HG03103 (cell line): ENCODE measurements at regions not wholly inside any gene's neighbourhood (a gene's known extent, or its start where the extent isn't known, plus 50 kb on each side); places are given as distances from the start of the nearest gene placed in this dataset.
"Not testable (repeated sequence)": the region's sequence is repeated elsewhere in the genome, so short reads cannot be mapped to it uniquely, and the experiment has no call there.

ENCODE experiments used
- ATAC-seq: cut with Tn5 transposase; IDR thresholded peaks from one replicate; pipeline ENCODE4 v1.9.1; 2021; ENCODE audit warnings: low read depth; ENCODE audit not compliant: unreplicated experiment

GRCh38 chr6:170151321-170151771, 139.5 kb downstream of the DLL1 start:
- no peak for ATAC-seq

- no peak for ATAC-seq
These were observed 140.3 kb downstream of the DLL1 start for GRCh38 chr6:170150590-170150945.

- ATAC-seq: no peak
These were observed 140.9 kb downstream of the DLL1 start for GRCh38 chr6:170149681-170150589.

GRCh38 chr6:170148709-170149470, 142.0 kb downstream of the DLL1 start:
- no peak for ATAC-seq

GRCh38 chr6:170147832-170148708, 142.8 kb downstream of the DLL1 start:
- ATAC-seq: no peak

GRCh38 chr6:170147056-170147787, 143.7 kb downstream of the DLL1 start:
- no peak for ATAC-seq

- ATAC-seq: no peak
These were observed 144.2 kb downstream of the DLL1 start for GRCh38 chr6:170146640-170147039.

GRCh38 chr6:170146131-170146530, 144.7 kb downstream of the DLL1 start:
- ATAC-seq: not testable (repeated sequence)

- not testable (repeated sequence) for ATAC-seq
These were observed 145.2 kb downstream of the DLL1 start for GRCh38 chr6:170145716-170146115.

- ATAC-seq: no peak
These were observed 145.6 kb downstream of the DLL1 start for GRCh38 chr6:170145272-170145592.

- ATAC-seq: no peak
These were observed 146.2 kb downstream of the DLL1 start for GRCh38 chr6:170144571-170145271.

- no peak for ATAC-seq
These were observed 147.3 kb downstream of the DLL1 start for GRCh38 chr6:170143401-170144150.

GRCh38 chr6:170142559-170142958, 148.3 kb downstream of the DLL1 start:
- ATAC-seq: no peak

- not testable (repeated sequence) for ATAC-seq
These were observed 149.8 kb downstream of the DLL1 start for GRCh38 chr6:170141061-170141460.

GRCh38 chr6:170140129-170140528, 150.7 kb downstream of the DLL1 start:
- no peak for ATAC-seq

GRCh38 chr6:170139531-170139930, 151.3 kb downstream of the DLL1 start:
- ATAC-seq: no peak

GRCh38 chr6:170139046-170139445, 151.8 kb downstream of the DLL1 start:
- ATAC-seq: not testable (repeated sequence)

- no peak for ATAC-seq
These were observed 152.7 kb downstream of the DLL1 start for GRCh38 chr6:170137911-170138910.
